Liver (tissue), 8 donors: ENCODE measurements at regions not wholly inside any gene's neighbourhood (a gene's known extent, or its start where the extent isn't known, plus 50 kb on each side); places are given as distances from the start of the nearest gene placed in this dataset.

ENCODE experiments used
- DNase-seq: peaks from one replicate; pipeline ENCODE4 v3.0.0-alpha.2; 2017; ENCODE audit warnings: low spot score
- H3K27ac ChIP-seq, 2 donors: one replicate each; pipeline ENCODE4 v1.7.0; 2013; ENCODE audit warnings: inconsistent platforms in 2 of 2, low read length in 2 of 2, control low read depth in 1 of 2, low read depth in 1 of 2, mild to moderate bottlenecking in 1 of 2
- H3K27me3 ChIP-seq, 4 donors: one replicate each; pipeline versions ENCODE4 v1.6.1 to v1.7.0; 2013; ENCODE audit warnings: low read length in 3 of 4, inconsistent platforms in 1 of 4, mild to moderate bottlenecking in 1 of 4, moderate library complexity in 1 of 4; ENCODE audit not compliant: control insufficient read depth in 4 of 4, insufficient read depth in 4 of 4
- H3K36me3 ChIP-seq, 4 donors: one replicate each; pipeline versions ENCODE4 v1.6.1 to v1.7.0; 2013; ENCODE audit warnings: low read length in 3 of 4, mild to moderate bottlenecking in 3 of 4, low read depth in 1 of 4, moderate library complexity in 1 of 4; ENCODE audit not compliant: control insufficient read depth in 4 of 4, insufficient read depth in 3 of 4
- H3K4me1 ChIP-seq, 4 donors: one replicate each; pipeline versions ENCODE4 v1.6.1 to v1.7.0; 2013; ENCODE audit warnings: low read length in 3 of 4, mild to moderate bottlenecking in 3 of 4, moderate library complexity in 1 of 4; ENCODE audit not compliant: control insufficient read depth in 4 of 4, insufficient read depth in 4 of 4
- H3K4me3 ChIP-seq, 3 donors: one replicate each; pipeline versions ENCODE4 v1.6.1 to v1.7.0; 2013; ENCODE audit warnings: low read length in 3 of 3, control low read depth in 1 of 3, low read depth in 1 of 3, mild to moderate bottlenecking in 1 of 3
- H3K9ac ChIP-seq, 2 donors: one replicate each; pipeline ENCODE4 v1.7.0; 2013; ENCODE audit warnings: low read length in 2 of 2, mild to moderate bottlenecking in 2 of 2, moderate library complexity in 2 of 2, control low read depth in 1 of 2, low read depth in 1 of 2
- H3K9me3 ChIP-seq, 4 donors: one replicate each; pipeline versions ENCODE4 v1.6.1 to v1.7.0; 2013; ENCODE audit warnings: low read length in 3 of 4; ENCODE audit not compliant: control insufficient read depth in 4 of 4
- ATF3 ChIP-seq: IDR thresholded peaks from 2 replicates; pipeline ENCODE4 v1.6.1; 2016; ENCODE audit warnings: antibody characterized with exemption
- CTCF ChIP-seq: fragments of 150-350 bp; IDR thresholded peaks from 2 replicates; pipeline ENCODE4 v1.5.1; 2017; ENCODE audit warnings: improper control_type of control experiment, low read depth, low read length; ENCODE audit not compliant: missing input control
- EGR1 ChIP-seq, 2 donors: IDR thresholded peaks; 2 replicates each; pipeline ENCODE4 v1.6.1; 2016 to 2018; ENCODE audit warnings: antibody characterized with exemption in 2 of 2, low read depth in 2 of 2
- FOXA1 ChIP-seq: IDR thresholded peaks from 2 replicates; pipeline ENCODE4 v1.6.1; 2016; ENCODE audit warnings: antibody characterized with exemption
- FOXA2 ChIP-seq: IDR thresholded peaks from 2 replicates; pipeline ENCODE4 v1.6.1; 2016; ENCODE audit warnings: antibody characterized with exemption
- GABPA ChIP-seq, 2 donors: IDR thresholded peaks in 1 of 2; conservative IDR thresholded peaks in 1 of 2; 2 replicates each; pipeline ENCODE4 v1.6.1; 2016; ENCODE audit warnings: antibody characterized with exemption in 2 of 2, mild to moderate bottlenecking in 1 of 2, moderate library complexity in 1 of 2
- HNF4A ChIP-seq, 2 donors: conservative IDR thresholded peaks; 2 replicates each; pipeline ENCODE4 v1.6.1; 2016; ENCODE audit warnings: antibody characterized with exemption in 2 of 2, mild to moderate bottlenecking in 2 of 2
- HNF4G ChIP-seq: IDR thresholded peaks from 2 replicates; pipeline ENCODE4 v1.6.1; 2016; ENCODE audit warnings: antibody characterized with exemption
- JUND ChIP-seq, 2 donors: IDR thresholded peaks; 2 replicates each; pipeline ENCODE4 v1.6.1; 2016; ENCODE audit warnings: antibody characterized with exemption in 2 of 2
- MAX ChIP-seq: IDR thresholded peaks from 2 replicates; pipeline ENCODE4 v1.6.1; 2016; ENCODE audit warnings: antibody characterized with exemption
- NR2F2 ChIP-seq: IDR thresholded peaks from 2 replicates; pipeline ENCODE4 v1.6.1; 2016; ENCODE audit warnings: antibody characterized with exemption
- RAD21 ChIP-seq, 2 donors: IDR thresholded peaks; 2 replicates each; pipeline ENCODE4 v1.6.1; 2016; ENCODE audit warnings: antibody characterized with exemption in 2 of 2, mild to moderate bottlenecking in 2 of 2
- REST ChIP-seq: IDR thresholded peaks from 2 replicates; pipeline ENCODE4 v1.6.1; 2016; ENCODE audit warnings: antibody characterized with exemption, mild to moderate bottlenecking
- SP1 ChIP-seq: IDR thresholded peaks from 2 replicates; pipeline ENCODE4 v1.6.1; 2018; ENCODE audit warnings: antibody characterized with exemption, mild to moderate bottlenecking
- TAF1 ChIP-seq: conservative IDR thresholded peaks from 2 replicates; pipeline ENCODE4 v1.6.1; 2016; ENCODE audit warnings: antibody characterized with exemption, mild to moderate bottlenecking
- WGBS: extraction: QIAGEN DNeasy Blood & Tissue Kit; methylation state at CpG from one replicate; pipeline ENCODE4 v1.1.7; 2013; 5-methylcytosine and 5-hydroxymethylcytosine counted together
- donor health status: healthy.
- donor health status: healthy.
- donor health status: healthy.
- donor health status: healthy.
- donor health status: healthy.

GRCh38 chr4:10285028-10285427, 168.4 kb upstream of the WDR1 start:
- TF ChIP-seq HNF4G (no peak), CTCF (no peak), MAX (no peak), NR2F2 (no peak), EGR1 (IDR thresholded peaks at IDR 0.05; ENCODE audit: low read depth in 2 of 2) (no peak)
- H3K27ac ChIP-seq = no peak overlapping the region
- no peaks in the 10 kb centered on the region for H3K9me3 ChIP-seq
- WGBS = 50% methylated on average over 3 of the region's 3 CpGs
- H3K9ac ChIP-seq = no peak overlapping the region
- no peaks in the 10 kb centered on the region for H3K4me1 ChIP-seq
- no peak overlapping the region for H3K4me3 ChIP-seq
- no peaks in the 10 kb centered on the region for H3K27me3 ChIP-seq
- DNase-seq = no peak
- no peaks in the 10 kb centered on the region for H3K36me3 ChIP-seq

- Histone ChIP-seq H3K27me3 (no peaks in the 10 kb centered on the region), H3K27ac (no peak overlapping the region), H3K36me3 (no peaks in the 10 kb centered on the region), H3K9me3 (no peaks in the 10 kb centered on the region), H3K4me3 (no peak overlapping the region), H3K4me1 (no peaks in the 10 kb centered on the region), H3K9ac (no peak overlapping the region)
- DNase-seq = no peak
- WGBS = 72% methylated on average over 2 of the region's 2 CpGs
- no peak for TF ChIP-seq JUND (IDR thresholded peaks at IDR 0.05)
- no peak for TF ChIP-seq HNF4G
- no peak for TF ChIP-seq FOXA1
- TF ChIP-seq REST = no peak
- TF ChIP-seq RAD21 (IDR thresholded peaks at IDR 0.05) = no peak
- no peak for TF ChIP-seq SP1
- TF ChIP-seq EGR1 (IDR thresholded peaks at IDR 0.05; ENCODE audit: low read depth in 2 of 2) = no peak
- TF ChIP-seq TAF1 = no peak
Measured at GRCh38 chr4:10283761-10284160, 167.2 kb upstream of the WDR1 start.

GRCh38 chr4:10281996-10282395, 165.4 kb upstream of the WDR1 start:
- no peaks in the 10 kb centered on the region for H3K36me3 ChIP-seq
- 49% methylated on average over 3 of the region's 3 CpGs for WGBS
- no peak overlapping the region for H3K27ac ChIP-seq
- no peaks in the 10 kb centered on the region for H3K27me3 ChIP-seq
- no peaks in the 10 kb centered on the region for H3K9me3 ChIP-seq
- H3K4me1 ChIP-seq = no peaks in the 10 kb centered on the region
- TF ChIP-seq GABPA (IDR thresholded peaks at IDR 0.05 in 1 of 2, conservative IDR thresholded peaks at IDR 0.05 in 1 of 2) = no peak
- no peak for TF ChIP-seq FOXA1
- no peak for TF ChIP-seq REST
- TF ChIP-seq SP1 = no peak
- no peak for TF ChIP-seq EGR1 (IDR thresholded peaks at IDR 0.05; ENCODE audit: low read depth in 2 of 2)
- TF ChIP-seq ATF3 = no peak
- TF ChIP-seq HNF4A (conservative IDR thresholded peaks at IDR 0.05) = no peak
- no peak for TF ChIP-seq HNF4G
- no peak for TF ChIP-seq NR2F2
- no peak for TF ChIP-seq JUND (IDR thresholded peaks at IDR 0.05)
- TF ChIP-seq FOXA2 = no peak
- no peak for DNase-seq
- no peak overlapping the region for H3K9ac ChIP-seq
- H3K4me3 ChIP-seq = no peak overlapping the region
